ENCODE measurements at regions not wholly inside any gene's neighbourhood (a gene's known extent, or its start where the extent isn't known, plus 50 kb on each side); places are given as distances from the start of the nearest gene placed in this dataset.
"Not testable (repeated sequence)": the region's sequence is repeated elsewhere in the genome, so short reads cannot be mapped to it uniquely, and the experiment has no call there.

- H3K27me3 ChIP-seq (ENCODE audit: control insufficient read depth, insufficient read depth, low read length) = no peaks in the 10 kb centered on the region
- no peaks in the 10 kb centered on the region for H3K9me3 ChIP-seq (ENCODE audit: control insufficient read depth, low read depth, low read length)
- 17% methylated on average over 2 of the region's 5 CpGs for WGBS (ENCODE audit: insufficient coverage, low lambda C conversion rate)
- DNase-seq = no peak
- no peak overlapping the region for H3K27ac ChIP-seq (ENCODE audit: low read length)
- no peaks in the 10 kb centered on the region for H3K4me1 ChIP-seq (ENCODE audit: control insufficient read depth, insufficient read depth, low read length)
- no peak overlapping the region for H3K4me3 ChIP-seq (ENCODE audit: low read length)
- H3K36me3 ChIP-seq (ENCODE audit: control insufficient read depth, insufficient read depth, low read length) = no peaks in the 10 kb centered on the region
These were observed 63.2 kb upstream of the SNX19 start for GRCh38 chr11:130979386-130979972.

- H3K36me3 ChIP-seq (ENCODE audit: control insufficient read depth, insufficient read depth, low read length) = no peaks in the 10 kb centered on the region
- H3K27ac ChIP-seq (ENCODE audit: low read length) = no peak overlapping the region
- WGBS (ENCODE audit: insufficient coverage, low lambda C conversion rate) = no CpG with 5 or more reads among the region's 5 CpGs
- no peaks in the 10 kb centered on the region for H3K4me1 ChIP-seq (ENCODE audit: control insufficient read depth, insufficient read depth, low read length)
- no peak for DNase-seq
- H3K9me3 ChIP-seq (ENCODE audit: control insufficient read depth, low read depth, low read length) = no peaks in the 10 kb centered on the region
- H3K4me3 ChIP-seq (ENCODE audit: low read length) = no peak overlapping the region
- no peaks in the 10 kb centered on the region for H3K27me3 ChIP-seq (ENCODE audit: control insufficient read depth, insufficient read depth, low read length)
These were observed 64.0 kb upstream of the SNX19 start for GRCh38 chr11:130980071-130980862.

- H3K36me3 ChIP-seq (ENCODE audit: control insufficient read depth, insufficient read depth, low read length); H3K27me3 ChIP-seq (ENCODE audit: control insufficient read depth, insufficient read depth, low read length); H3K4me1 ChIP-seq (ENCODE audit: control insufficient read depth, insufficient read depth, low read length); DNase-seq; H3K9me3 ChIP-seq (ENCODE audit: control insufficient read depth, low read depth, low read length); H3K4me3 ChIP-seq (ENCODE audit: low read length); H3K27ac ChIP-seq (ENCODE audit: low read length): not testable (repeated sequence)
- no CpG with 5 or more reads among the region's 16 CpGs for WGBS (ENCODE audit: insufficient coverage, low lambda C conversion rate)
These were observed 68.0 kb upstream of the SNX19 start for GRCh38 chr11:130984241-130984640.

DNA sequence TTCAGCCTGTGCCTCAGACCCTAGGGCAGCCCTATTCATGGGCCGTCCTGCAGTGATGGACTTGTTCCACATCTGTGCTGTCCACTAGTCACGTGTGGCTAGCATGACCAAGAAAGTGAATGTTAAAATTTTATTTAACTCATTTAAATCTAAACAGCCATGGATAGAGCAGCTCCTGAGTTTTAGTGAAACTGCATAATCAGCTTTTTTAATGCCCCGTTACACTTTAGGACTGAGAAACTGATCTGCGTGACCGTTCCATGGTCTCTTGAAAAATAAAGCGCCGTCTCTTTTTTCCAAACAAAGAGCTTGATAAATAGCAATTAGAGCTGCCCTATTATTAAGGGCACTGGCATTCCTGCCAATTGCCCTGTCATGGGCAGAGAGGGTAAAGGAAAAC is 76.5 kb upstream of the SNX19 start:
- no peak for DNase-seq
- no peak overlapping the region for H3K4me3 ChIP-seq (ENCODE audit: low read length)
- no peaks in the 10 kb centered on the region for H3K9me3 ChIP-seq (ENCODE audit: control insufficient read depth, low read depth, low read length)
- no peaks in the 10 kb centered on the region for H3K27me3 ChIP-seq (ENCODE audit: control insufficient read depth, insufficient read depth, low read length)
- H3K27ac ChIP-seq (ENCODE audit: low read length) = no peak overlapping the region
- H3K36me3 ChIP-seq (ENCODE audit: control insufficient read depth, insufficient read depth, low read length) = no peaks in the 10 kb centered on the region
- 100% methylated on average over 3 of the region's 7 CpGs for WGBS (ENCODE audit: insufficient coverage, low lambda C conversion rate)
- H3K4me1 ChIP-seq (ENCODE audit: control insufficient read depth, insufficient read depth, low read length) = no peaks in the 10 kb centered on the region

GRCh38 chr11:130994043-130994442 is 77.8 kb upstream of the SNX19 start:
- H3K27ac ChIP-seq (ENCODE audit: low read length) = no peak overlapping the region
- 88% methylated on average over 1 of the region's 2 CpGs for WGBS (ENCODE audit: insufficient coverage, low lambda C conversion rate)

GRCh38 chr11:130995266-130995665 is 79.0 kb upstream of the SNX19 start:
- H3K27me3 ChIP-seq (ENCODE audit: control insufficient read depth, insufficient read depth, low read length) = no peaks in the 10 kb centered on the region
- H3K4me3 ChIP-seq (ENCODE audit: low read length) = no peak overlapping the region
- no peak for DNase-seq
- H3K27ac ChIP-seq (ENCODE audit: low read length) = no peak overlapping the region
- H3K36me3 ChIP-seq (ENCODE audit: control insufficient read depth, insufficient read depth, low read length) = no peaks in the 10 kb centered on the region
- no peaks in the 10 kb centered on the region for H3K4me1 ChIP-seq (ENCODE audit: control insufficient read depth, insufficient read depth, low read length)
- no CpG with 5 or more reads among the region's 2 CpGs for WGBS (ENCODE audit: insufficient coverage, low lambda C conversion rate)
- H3K9me3 ChIP-seq (ENCODE audit: control insufficient read depth, low read depth, low read length) = no peaks in the 10 kb centered on the region

More at GRCh38 chr11:130994043-130994442, 77.8 kb upstream of the SNX19 start:
- Histone ChIP-seq H3K36me3 (ENCODE audit: control insufficient read depth, insufficient read depth, low read length) (no peaks in the 10 kb centered on the region), H3K4me3 (ENCODE audit: low read length) (no peak overlapping the region), H3K27me3 (ENCODE audit: control insufficient read depth, insufficient read depth, low read length) (no peaks in the 10 kb centered on the region), H3K4me1 (ENCODE audit: control insufficient read depth, insufficient read depth, low read length) (no peaks in the 10 kb centered on the region), H3K9me3 (ENCODE audit: control insufficient read depth, low read depth, low read length) (no peaks in the 10 kb centered on the region)
- no peak for DNase-seq

DNA sequence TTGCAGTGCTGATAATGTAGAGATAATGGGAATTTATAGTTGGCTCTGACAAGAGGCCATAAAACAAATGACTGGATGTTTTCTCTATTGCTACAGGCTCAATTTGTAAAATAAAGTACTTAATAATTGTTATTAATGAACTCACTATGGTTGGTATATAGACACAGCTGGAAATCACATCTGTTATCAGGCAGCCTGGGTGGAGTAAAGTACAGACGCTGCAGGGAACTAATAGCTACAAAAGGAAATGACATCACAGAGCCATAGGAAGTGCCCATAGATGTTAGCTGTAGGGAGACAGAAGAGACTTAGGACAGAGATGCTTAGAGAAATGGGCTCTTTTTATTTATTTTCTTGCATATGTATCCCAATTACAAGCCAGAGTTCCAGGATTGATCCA is 81.0 kb upstream of the SNX19 start:
- no peak for DNase-seq
- Histone ChIP-seq H3K4me3 (ENCODE audit: low read length) (no peak overlapping the region), H3K9me3 (ENCODE audit: control insufficient read depth, low read depth, low read length) (no peaks in the 10 kb centered on the region), H3K27me3 (ENCODE audit: control insufficient read depth, insufficient read depth, low read length) (no peaks in the 10 kb centered on the region), H3K4me1 (ENCODE audit: control insufficient read depth, insufficient read depth, low read length) (no peaks in the 10 kb centered on the region), H3K27ac (ENCODE audit: low read length) (no peak overlapping the region), H3K36me3 (ENCODE audit: control insufficient read depth, insufficient read depth, low read length) (no peaks in the 10 kb centered on the region)
- WGBS (ENCODE audit: insufficient coverage, low lambda C conversion rate) = 40% methylated on average over 1 of the region's 1 CpG

GRCh38 chr11:130999086-130999485 is 82.8 kb upstream of the SNX19 start:
- Histone ChIP-seq H3K27ac (ENCODE audit: low read length) (no peak overlapping the region), H3K27me3 (ENCODE audit: control insufficient read depth, insufficient read depth, low read length) (no peaks in the 10 kb centered on the region), H3K36me3 (ENCODE audit: control insufficient read depth, insufficient read depth, low read length) (no peaks in the 10 kb centered on the region), H3K4me1 (ENCODE audit: control insufficient read depth, insufficient read depth, low read length) (no peaks in the 10 kb centered on the region), H3K9me3 (ENCODE audit: control insufficient read depth, low read depth, low read length) (no peaks in the 10 kb centered on the region), H3K4me3 (ENCODE audit: low read length) (no peak overlapping the region)
- DNase-seq = no peak
- WGBS (ENCODE audit: insufficient coverage, low lambda C conversion rate) = no CpG with 5 or more reads among the region's 1 CpG

GRCh38 chr11:130999992-131000770 is 83.9 kb upstream of the SNX19 start:
- H3K36me3 ChIP-seq (ENCODE audit: control insufficient read depth, insufficient read depth, low read length) = no peaks in the 10 kb centered on the region
- H3K4me3 ChIP-seq (ENCODE audit: low read length) = no peak overlapping the region
- no peaks in the 10 kb centered on the region for H3K4me1 ChIP-seq (ENCODE audit: control insufficient read depth, insufficient read depth, low read length)
- no peak overlapping the region for H3K27ac ChIP-seq (ENCODE audit: low read length)
- no peak for DNase-seq
- H3K9me3 ChIP-seq (ENCODE audit: control insufficient read depth, low read depth, low read length) = no peaks in the 10 kb centered on the region
- WGBS (ENCODE audit: insufficient coverage, low lambda C conversion rate) = 39% methylated on average over 3 of the region's 3 CpGs
- H3K27me3 ChIP-seq (ENCODE audit: control insufficient read depth, insufficient read depth, low read length) = no peaks in the 10 kb centered on the region

DNA sequence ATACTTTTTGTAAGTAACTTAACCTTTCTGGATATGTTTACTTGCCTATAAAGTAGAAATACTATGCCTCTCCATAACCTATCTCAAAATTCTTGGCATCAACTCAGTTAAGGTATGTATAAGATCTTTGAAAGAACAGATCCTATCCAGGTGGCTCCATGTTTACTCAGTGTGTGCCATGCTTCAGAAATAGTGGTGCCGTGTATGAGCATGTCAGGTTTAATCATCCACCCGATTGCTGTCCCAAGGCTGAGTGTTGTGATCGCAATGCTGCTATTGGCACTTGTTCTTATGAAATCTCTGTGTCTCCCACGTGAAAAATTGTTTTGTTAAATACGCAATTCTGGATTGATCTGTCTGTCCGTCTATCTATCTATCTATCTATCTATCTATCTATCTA is 85.9 kb upstream of the SNX19 start:
- Histone ChIP-seq H3K27ac (ENCODE audit: low read length) (no peak overlapping the region), H3K27me3 (ENCODE audit: control insufficient read depth, insufficient read depth, low read length) (no peaks in the 10 kb centered on the region), H3K9me3 (ENCODE audit: control insufficient read depth, low read depth, low read length) (no peaks in the 10 kb centered on the region), H3K4me3 (ENCODE audit: low read length) (no peak overlapping the region), H3K36me3 (ENCODE audit: control insufficient read depth, insufficient read depth, low read length) (no peaks in the 10 kb centered on the region), H3K4me1 (ENCODE audit: control insufficient read depth, insufficient read depth, low read length) (no peaks in the 10 kb centered on the region)
- 100% methylated on average over 2 of the region's 6 CpGs for WGBS (ENCODE audit: insufficient coverage, low lambda C conversion rate)
- no peak for DNase-seq
